Upper lobe of right lung (tissue), 1 donor: ENCODE measurements at regions not wholly inside any gene's neighbourhood (a gene's known extent, or its start where the extent isn't known, plus 50 kb on each side); places are given as distances from the start of the nearest gene placed in this dataset.

Experiments
- ATAC-seq: fragments of 200-7000 bp; cut with Tn5 transposase; one replicate; pipeline ENCODE4 v1.9.1; 2020; ENCODE audit warnings: mild to moderate bottlenecking, moderate library complexity
- DNase-seq: peaks from one replicate; pipeline ENCODE4 v3.0.0-alpha.2; 2020
- H3K27ac ChIP-seq: fragments of 200-600 bp; one replicate; pipeline ENCODE4 v1.8.0; 2022
- H3K27me3 ChIP-seq: fragments of 200-600 bp; one replicate; pipeline ENCODE4 v1.8.0; 2022; ENCODE audit warnings: mild to moderate bottlenecking
- H3K36me3 ChIP-seq: fragments of 200-600 bp; one replicate; pipeline ENCODE4 v1.8.0; 2022
- H3K4me1 ChIP-seq: fragments of 200-600 bp; one replicate; pipeline ENCODE4 v1.8.0; 2022
- H3K4me3 ChIP-seq: fragments of 200-600 bp; one replicate; pipeline ENCODE4 v1.8.0; 2022; ENCODE audit warnings: mild to moderate bottlenecking
- H3K9me3 ChIP-seq: fragments of 200-600 bp; one replicate; pipeline ENCODE4 v1.8.0; 2022
- intact Hi-C: fragments of 100-400 bp; cut with DNase I; formaldehyde crosslinking; loops from one replicate; pipeline ENCODE4 v1.11.0; 2022
- TF ChIP-seq, protein P1 (sequence below): fragments of 200-600 bp; IDR thresholded peaks from one replicate; pipeline ENCODE4 v1.8.0; 2022; ENCODE audit warnings: antibody characterized with exemption
- donor health status: DM: no; HTN: yes; CAD: no; lungs with severe emphysema.

DNA sequence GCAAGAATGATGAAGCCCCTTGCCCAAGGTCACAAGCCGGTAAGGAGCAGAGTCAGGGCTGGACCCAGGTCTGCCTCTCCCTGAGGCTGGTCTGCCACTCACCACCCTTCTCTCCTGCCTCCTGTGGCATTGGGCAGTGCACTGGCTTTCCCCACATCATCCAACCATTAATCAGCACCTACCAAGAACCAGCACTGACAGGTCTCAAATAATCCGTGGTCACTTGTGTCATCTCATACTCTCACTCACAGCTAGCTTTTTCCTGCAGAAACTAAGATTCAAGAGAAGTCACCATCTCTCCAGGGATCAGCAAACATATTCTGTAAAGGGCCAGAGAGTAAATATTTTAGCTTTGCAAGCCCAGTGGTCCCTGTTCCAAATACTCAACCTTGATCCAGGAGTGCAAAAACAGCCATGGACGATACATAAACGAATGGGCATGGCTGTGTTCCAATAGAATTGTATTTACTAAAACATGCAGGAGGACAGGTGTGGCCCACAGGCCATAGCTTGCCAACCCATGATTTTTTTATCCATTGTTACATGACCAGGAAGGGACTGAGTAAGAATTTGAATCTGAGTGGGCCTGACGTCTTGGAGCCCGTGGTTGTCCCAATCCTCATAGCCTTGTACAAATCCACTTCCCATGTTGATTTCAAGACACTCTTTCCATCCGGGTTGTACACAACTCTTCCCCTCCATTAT lies 374.2 kb downstream of the BCL11B start:
- Histone ChIP-seq H3K4me1 (no peaks in the 10 kb centered on the region), H3K27ac (no peak overlapping the region), H3K4me3 (no peak overlapping the region), H3K27me3 (no peaks in the 10 kb centered on the region), H3K36me3 (no peaks in the 10 kb centered on the region), H3K9me3 (no peaks in the 10 kb centered on the region)
- DNase-seq (no peak), ATAC-seq (no peak)
- TF ChIP-seq, protein P1, sequence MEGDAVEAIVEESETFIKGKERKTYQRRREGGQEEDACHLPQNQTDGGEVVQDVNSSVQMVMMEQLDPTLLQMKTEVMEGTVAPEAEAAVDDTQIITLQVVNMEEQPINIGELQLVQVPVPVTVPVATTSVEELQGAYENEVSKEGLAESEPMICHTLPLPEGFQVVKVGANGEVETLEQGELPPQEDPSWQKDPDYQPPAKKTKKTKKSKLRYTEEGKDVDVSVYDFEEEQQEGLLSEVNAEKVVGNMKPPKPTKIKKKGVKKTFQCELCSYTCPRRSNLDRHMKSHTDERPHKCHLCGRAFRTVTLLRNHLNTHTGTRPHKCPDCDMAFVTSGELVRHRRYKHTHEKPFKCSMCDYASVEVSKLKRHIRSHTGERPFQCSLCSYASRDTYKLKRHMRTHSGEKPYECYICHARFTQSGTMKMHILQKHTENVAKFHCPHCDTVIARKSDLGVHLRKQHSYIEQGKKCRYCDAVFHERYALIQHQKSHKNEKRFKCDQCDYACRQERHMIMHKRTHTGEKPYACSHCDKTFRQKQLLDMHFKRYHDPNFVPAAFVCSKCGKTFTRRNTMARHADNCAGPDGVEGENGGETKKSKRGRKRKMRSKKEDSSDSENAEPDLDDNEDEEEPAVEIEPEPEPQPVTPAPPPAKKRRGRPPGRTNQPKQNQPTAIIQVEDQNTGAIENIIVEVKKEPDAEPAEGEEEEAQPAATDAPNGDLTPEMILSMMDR, result no peak
- intact Hi-C loops, result no loop called here

DNA sequence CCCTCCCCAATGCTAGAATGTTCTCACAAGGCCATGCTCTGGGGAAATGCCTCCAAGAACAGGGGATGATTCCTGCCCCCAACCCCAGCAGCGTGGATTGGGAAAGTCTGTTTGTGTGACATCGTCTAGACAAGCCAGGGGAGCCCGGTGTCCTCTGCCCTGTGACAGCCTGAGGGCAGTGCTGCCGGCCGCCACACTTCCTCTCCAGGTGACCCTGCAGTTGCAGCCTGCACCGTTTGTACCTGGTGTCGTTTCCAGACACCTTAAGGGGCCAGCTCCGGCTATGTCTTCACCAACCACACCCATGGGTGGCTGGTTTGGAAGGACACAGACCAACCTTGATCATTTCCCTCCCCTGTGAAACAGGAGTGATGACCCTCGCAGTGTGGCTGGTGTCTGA lies 372.6 kb downstream of the BCL11B start:
- Histone ChIP-seq H3K27ac (no peak overlapping the region), H3K4me3 (no peak overlapping the region), H3K27me3 (no peaks in the 10 kb centered on the region), H3K4me1 (no peaks in the 10 kb centered on the region), H3K9me3 (no peaks in the 10 kb centered on the region), H3K36me3 (no peaks in the 10 kb centered on the region)
- ATAC-seq, result no peak
- TF ChIP-seq, protein P1, result no peak
- intact Hi-C loops, result no loop called here
- no peak for DNase-seq

DNA sequence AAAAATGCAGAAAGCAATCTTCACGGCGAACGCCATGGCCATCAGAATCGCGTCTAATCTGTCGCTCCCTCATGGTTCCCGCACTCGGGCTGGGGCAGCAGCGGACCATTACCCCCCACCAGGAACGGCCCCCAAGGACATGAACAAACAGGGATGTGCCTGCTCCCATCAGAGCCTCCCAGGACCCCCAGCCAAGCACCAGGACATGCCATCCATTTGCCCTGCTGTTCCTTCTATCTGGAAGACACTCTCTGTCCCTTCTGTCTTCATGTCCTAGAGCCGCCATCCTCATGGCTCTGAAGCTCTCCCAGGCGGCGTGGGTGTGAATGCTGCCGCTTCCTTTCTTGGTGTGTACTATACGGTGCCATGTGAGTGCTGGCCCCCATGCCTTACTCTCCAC lies 371.8 kb downstream of the BCL11B start:
- TF ChIP-seq, protein P1, result no peak
- H3K36me3 ChIP-seq, result no peaks in the 10 kb centered on the region
- no peak for DNase-seq
- H3K4me1 ChIP-seq, result no peaks in the 10 kb centered on the region
- no peaks in the 10 kb centered on the region for H3K27me3 ChIP-seq
- intact Hi-C loops, result no loop called here
- H3K9me3 ChIP-seq, result no peaks in the 10 kb centered on the region
- no peak overlapping the region for H3K27ac ChIP-seq
- no peak for ATAC-seq
- no peak overlapping the region for H3K4me3 ChIP-seq

DNA sequence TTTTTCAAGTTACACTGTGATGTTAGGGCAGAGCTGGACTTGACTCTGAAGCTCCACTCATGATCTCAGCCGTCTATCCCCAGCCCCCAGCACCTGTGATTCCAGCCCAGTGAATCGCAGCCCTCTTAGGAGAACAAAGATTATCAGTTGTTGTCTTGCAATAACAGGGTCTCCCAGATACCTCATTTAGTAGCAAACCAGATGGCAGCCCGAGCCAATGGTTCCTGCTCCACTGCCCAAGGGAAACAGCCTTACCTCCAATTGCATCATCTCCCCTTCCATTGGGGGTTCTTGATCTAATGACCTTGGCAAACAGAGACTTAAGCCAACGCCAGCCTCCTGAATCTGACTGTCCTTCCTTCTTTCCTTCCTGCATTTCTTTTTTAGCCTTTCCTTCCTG lies 371.2 kb downstream of the BCL11B start:
- Histone ChIP-seq H3K4me3 (no peak overlapping the region), H3K36me3 (no peaks in the 10 kb centered on the region), H3K4me1 (no peaks in the 10 kb centered on the region), H3K27me3 (no peaks in the 10 kb centered on the region), H3K9me3 (no peaks in the 10 kb centered on the region), H3K27ac (no peak overlapping the region)
- TF ChIP-seq, protein P1, result no peak
- DNase-seq (no peak), ATAC-seq (no peak)
- intact Hi-C loops, result no loop called here

DNA sequence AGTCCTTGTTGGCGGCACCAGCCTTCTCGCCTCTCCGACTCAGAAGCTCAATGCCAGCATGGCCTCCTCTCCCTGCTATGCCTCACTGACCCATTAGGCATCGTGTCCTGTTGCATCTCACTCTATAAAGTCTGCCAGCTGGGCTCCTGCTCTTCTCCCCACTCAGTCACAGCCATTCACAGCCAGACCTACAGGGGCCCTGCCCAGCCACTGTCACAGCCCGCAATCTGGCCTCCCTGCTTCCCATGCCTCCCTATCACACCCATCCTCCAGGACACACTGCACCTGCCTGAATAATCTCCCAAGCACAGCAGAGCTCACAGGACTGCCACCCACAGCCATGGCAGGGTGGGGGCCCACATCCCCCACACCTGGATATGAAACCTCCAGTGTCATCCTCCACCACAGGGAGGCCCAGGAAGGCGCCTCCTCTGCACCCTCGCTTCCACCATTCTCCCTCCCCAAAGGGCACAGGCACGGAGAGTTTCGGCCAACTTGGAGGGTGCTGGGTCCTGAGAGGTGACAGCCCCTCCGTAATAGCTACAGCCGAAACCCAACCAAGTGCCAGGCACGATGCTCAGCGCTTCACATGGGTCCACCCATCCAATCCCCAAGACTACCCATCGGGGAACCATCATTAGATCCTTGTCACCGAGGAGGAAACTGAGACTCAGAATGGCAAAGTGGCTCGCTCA lies 370.3 kb downstream of the BCL11B start:
- ATAC-seq (no peak), DNase-seq (no peak)
- intact Hi-C loops, result no loop called here
- Histone ChIP-seq H3K36me3 (no peaks in the 10 kb centered on the region), H3K27me3 (no peaks in the 10 kb centered on the region), H3K4me1 (no peaks in the 10 kb centered on the region), H3K4me3 (no peak overlapping the region), H3K27ac (no peak overlapping the region), H3K9me3 (no peaks in the 10 kb centered on the region)
- TF ChIP-seq, protein P1, result no peak
